HG02763 (cell line): ENCODE measurements at regions not wholly inside any gene's neighbourhood (a gene's known extent, or its start where the extent isn't known, plus 50 kb on each side); places are given as distances from the start of the nearest gene placed in this dataset.
"Not testable (repeated sequence)": the region's sequence is repeated elsewhere in the genome, so short reads cannot be mapped to it uniquely, and the experiment has no call there.

Experiments
- ATAC-seq: cut with Tn5 transposase; IDR thresholded peaks from one replicate; pipeline ENCODE4 v1.9.1; 2021; ENCODE audit warnings: mild to moderate bottlenecking, moderate library complexity; ENCODE audit not compliant: unreplicated experiment

DNA sequence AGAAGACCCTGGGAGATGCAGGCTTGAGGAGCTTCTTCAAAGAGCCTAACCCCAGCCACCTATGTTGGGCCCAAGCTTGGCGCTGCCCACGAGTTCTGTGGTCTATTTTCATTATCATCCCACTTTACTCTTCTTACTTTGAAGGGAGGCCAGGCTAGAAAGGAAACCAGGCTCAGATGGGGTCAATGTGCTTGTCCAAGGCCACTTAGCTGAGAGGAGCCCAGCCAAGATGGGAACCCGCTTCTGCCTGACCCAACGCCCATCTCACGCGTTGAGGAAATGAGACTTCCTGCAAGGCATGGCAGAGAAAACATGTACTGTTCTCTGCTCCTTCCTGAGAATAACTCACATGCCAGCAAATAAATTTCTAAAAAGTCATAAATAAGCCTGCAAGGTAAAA lies 486.3 kb upstream of the PROK2 start:
- ATAC-seq: no peak

DNA sequence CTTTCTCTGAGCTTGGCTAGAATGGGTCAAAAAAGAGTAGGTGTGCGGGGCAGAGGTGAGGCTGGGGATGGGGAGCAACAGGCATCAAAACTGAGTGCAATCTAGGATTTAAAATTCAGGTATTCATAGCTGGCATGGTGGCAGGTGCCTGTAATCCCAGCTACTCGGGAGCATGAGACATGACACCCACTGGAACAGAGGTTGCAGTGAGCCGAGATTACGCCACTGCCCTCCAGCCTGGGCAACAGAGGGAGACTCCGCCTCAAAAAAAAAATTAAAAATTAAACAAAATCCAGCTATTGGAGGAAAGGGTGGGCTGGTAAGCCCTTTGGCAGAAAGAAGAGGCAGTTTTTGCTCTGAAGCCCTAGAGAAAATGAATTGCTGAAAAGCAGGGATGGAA lies 485.8 kb upstream of the PROK2 start:
- ATAC-seq: no peak

DNA sequence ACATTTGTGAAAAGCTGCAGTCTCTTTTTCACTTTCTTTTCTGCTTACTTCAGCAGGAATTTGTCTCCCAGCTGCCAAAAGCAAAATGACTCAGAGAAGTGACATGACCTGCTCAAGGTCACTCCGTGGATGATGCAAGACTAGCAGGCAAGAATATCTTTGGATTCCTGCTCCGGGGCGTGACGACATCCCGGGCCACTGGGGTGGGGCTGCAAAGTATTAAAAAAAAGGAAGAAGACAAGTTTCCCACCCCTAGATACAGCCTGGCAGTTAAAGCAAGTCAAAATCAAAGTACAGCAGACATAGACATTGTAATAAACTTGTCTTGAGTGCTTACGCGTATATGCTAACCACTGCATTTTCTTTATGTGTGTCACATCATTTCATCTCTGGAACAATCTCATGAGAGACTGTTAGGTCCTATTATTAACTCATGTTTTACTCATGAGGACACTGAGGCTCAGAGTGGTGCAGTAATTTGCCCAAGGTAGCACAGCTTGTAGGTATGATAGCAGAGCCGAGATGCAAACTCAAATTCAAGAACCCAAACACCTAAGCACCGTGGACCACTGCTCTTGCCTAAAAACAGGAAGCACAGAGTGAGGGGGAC lies 485.2 kb upstream of the PROK2 start:
- ATAC-seq: no peak

DNA sequence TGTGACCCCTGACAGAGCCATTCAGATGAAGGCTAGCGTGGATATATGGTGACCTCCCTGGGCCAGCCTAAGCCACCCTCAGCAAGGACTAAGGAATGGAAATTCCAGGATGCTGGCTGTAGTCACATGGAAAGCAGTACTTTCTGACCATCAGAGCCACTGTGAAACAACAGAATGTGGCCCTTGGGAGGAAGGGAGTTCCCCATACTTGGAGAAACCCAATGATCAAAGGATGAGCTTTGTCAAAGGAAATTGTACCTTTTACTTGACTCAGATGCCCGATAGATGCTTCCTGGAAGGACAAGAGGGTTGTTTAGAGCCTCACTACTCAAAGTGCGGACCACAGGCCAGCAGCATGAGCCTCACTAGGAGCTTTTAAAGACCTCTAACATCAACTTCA lies 484.5 kb upstream of the PROK2 start:
- no peak for ATAC-seq

DNA sequence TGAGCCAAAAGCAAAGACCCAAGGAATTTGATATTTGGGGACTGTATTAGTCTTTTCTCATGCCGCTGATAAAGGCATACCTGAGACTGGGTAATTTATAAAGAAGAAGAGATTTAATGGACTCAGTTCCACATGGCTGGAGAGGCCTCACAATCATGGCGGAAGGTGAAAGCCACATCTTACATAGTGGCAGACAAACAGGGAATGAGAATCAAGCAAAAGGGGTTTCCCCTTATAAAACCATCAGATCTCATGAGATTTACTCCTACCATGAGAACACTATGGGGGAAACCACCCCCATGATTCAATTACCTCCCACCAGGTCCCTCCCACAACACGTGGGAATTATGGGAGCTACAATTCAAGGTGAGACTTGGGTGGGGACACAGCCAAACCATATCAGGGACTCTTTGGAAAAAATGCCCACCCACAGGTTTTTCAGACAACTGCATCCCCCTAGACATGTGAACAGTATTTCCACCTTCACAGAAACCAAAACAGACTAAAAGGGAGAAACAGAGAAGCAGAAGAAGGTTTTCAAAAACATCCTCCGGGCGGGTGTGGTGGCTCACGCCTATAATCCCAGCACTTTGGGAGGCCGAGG lies 482.1 kb upstream of the PROK2 start:
- ATAC-seq: not testable (repeated sequence)

DNA sequence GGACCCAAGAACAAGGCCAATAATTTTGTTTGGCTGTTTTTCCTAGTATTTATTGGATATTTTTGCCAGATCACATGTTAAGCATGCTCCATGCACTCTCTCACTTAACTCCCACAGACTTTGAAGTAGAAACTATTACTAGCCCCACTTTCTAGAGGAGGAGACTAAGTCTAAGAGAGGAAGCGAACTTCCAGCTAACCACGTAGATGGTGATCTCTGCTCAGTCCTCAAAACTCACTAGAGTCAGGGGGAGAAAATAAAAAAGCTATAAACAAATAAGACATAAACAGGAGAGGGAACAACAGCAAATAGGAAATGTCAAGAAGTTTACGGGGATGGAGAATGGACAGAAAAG lies 481.0 kb upstream of the PROK2 start:
- no peak for ATAC-seq

DNA sequence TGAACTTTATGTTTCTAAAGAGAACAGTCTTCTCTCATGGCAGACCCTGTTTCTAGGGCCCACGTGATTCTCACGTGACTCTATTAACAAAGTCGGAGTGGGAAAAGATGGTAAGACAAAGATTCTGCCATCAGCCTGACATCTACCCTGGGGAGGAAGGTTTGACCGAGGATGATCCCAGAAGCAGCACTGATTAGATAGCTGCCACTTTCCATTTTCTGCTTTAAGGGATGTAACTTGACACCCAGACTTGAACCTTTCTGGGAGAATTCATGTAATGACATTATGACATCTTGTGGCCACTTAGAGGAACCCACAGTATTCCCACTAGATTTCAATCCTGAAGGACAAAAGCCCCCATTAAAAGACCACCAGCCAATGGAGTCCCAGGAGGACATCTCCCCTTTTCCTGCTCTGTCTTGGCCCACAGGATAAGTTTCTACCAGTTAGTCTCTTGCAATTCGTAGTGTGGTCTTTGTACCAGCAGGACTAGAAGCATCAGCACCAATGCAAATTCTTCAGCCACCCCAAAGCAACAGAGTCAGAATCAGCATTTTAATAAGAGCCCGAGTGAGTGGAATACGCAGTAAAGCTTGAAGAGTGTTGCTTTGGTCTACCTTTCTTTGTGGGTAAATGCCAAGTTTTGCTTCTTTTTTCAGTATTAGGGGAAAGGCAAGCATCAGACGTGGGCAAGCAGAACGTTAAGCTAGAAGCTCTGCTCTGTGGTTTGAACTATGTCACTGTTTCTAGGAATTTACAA lies 480.5 kb upstream of the PROK2 start:
- no peak for ATAC-seq

DNA sequence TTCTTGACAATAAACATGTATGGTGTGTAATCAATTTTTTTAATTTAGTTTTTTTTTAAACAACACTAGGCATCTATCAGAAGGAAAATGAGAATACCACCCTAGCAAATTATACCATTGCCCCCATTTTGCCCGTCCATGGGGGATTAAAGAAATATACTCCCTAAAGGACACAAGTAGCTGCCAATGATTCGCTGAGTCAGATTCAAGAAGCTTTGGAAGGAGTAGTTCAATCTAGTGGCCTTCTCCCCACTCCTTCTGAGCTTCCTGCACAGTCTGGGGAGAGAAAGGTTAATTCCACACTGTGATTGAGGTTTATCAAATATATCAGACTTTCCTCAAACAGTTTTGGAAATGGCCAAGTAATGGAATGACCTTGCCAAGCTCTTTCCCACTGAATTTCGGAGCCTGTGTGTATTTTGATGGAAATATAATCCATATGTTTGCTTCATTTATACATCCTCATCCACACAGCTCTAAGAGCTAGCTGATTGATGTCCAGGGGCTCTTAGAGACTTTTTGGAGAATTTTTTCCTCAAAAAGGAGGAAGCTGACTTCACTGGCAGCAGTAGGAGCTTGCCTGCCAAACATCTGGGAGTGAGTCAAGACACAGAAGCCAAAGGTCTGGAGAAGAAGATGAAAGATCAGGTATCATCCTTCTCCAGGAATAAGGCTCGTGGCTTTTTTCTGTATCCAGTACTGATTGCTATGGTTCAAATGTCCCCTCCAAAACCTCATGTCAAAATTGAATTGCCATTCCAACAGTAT lies 478.5 kb upstream of the PROK2 start:
- ATAC-seq: no peak

DNA sequence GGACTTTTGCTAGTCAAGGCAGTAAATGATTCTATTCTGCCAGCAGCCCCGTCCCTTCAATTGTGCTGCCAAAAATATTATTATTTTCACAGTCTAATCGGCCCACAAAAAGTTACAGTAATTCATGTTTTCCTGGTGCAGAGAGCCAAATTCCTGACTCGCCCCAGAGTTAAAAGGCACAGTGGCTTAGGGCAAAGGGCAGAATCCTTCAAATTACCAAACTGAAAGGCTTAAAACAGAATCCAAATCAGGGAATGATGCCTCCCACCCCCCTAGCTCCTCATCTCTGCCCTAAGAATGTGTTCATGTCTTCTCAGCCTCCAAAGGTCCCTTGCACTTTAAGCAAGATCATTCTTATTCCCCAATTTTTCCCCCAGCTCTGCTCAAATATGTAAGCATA lies 477.8 kb upstream of the PROK2 start:
- ATAC-seq: no peak

DNA sequence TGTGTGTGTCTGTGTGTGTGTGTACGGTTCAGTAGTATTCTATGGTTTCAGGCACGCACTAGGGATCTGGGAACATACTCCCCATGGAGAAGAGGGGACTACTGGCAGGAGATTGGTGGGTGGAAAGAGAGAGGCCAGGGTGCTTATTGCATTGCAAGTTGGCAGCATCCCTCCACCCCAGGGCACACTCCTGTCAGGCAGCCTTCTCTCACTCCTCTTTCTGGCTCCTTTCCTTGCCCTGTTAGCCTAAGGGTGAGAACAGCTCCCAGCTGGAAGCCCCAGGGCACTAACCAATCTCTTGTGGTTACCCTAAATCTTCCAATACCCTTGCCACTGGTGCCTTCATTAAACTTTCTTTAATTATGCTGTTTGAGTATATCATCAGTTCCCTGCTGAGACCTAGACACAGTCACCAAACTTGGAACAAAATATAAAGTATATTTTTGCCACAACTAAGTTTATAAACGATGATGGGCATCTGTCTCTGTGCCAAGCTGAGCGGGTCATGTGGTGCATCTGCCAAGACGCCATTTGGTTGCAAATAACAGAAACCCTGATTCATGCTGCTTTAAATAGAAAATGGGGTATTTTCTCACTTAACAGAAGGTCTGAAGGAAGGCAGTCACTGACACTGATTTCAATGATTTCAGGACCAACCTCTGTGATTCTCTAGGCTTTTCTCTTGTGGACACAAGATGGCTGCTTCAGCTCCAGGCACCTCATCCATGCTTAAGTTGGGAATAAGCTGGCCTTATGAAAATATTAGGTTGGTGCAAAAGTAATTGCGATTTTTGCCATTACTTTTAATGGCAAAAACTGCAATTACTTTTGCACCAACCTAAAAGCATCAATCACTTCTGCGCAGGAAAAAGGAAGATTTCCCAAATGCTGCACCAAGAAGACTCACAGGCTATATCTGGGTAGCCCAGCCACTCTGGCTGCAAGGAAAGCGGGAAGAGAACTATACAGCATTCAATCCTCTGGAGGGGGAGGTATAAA lies 476.9 kb upstream of the PROK2 start:
- ATAC-seq: no peak

DNA sequence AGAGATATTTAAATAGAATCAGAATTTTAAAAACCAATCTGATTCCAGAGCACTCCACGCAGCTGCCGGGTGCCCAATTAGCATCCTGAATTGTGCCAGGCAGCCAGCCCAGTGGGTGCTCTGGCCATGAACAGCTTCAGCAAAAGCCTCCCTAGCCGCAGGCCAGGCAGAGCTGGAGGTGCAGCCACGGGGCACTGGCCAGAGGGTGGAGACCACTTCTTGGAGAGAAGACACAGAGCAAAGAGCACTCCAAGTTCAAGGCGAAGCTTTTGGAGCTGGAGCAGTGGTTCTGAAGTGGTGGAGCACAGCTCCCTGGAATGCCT lies 475.6 kb upstream of the PROK2 start:
- no peak for ATAC-seq

DNA sequence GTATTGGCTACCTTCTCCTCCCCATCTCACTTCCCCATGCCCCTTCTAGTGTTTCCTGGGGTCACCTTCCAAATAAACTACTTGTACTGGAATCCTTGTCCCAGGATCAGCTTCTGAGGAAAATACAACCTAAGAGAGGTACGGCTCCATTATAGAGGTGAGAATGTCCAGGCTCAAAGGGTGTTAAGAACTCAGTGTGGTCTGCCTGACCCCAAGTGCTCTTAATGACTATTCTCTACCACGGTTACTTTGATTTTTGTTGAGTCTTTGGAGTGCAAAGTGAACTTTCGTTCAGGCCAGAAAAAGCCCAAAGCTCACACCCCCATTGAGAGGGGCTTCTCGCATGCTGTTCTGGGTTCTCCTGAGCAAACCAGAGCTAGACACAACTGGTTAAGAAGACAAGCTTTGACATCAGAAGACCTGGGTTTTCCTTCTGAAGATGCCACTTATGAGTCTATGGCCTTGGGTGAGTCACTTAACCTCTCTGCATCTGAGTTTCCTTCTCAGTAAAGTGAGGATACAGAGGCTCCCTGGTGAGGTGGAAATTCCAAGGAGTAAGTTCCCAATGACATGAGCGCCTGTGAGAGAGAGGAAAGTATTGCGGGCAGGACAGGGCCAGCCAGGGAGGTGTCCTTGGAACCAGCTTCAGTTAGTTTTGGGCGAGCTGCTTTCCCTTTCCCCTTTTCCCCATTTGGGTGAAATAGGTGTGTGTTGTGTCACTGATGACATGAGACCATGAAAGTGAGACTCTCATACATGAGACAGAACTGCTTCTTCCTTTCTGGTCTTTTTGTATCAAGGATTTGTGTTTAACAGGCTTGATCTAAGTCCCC lies 475.0 kb upstream of the PROK2 start:
- no peak for ATAC-seq

DNA sequence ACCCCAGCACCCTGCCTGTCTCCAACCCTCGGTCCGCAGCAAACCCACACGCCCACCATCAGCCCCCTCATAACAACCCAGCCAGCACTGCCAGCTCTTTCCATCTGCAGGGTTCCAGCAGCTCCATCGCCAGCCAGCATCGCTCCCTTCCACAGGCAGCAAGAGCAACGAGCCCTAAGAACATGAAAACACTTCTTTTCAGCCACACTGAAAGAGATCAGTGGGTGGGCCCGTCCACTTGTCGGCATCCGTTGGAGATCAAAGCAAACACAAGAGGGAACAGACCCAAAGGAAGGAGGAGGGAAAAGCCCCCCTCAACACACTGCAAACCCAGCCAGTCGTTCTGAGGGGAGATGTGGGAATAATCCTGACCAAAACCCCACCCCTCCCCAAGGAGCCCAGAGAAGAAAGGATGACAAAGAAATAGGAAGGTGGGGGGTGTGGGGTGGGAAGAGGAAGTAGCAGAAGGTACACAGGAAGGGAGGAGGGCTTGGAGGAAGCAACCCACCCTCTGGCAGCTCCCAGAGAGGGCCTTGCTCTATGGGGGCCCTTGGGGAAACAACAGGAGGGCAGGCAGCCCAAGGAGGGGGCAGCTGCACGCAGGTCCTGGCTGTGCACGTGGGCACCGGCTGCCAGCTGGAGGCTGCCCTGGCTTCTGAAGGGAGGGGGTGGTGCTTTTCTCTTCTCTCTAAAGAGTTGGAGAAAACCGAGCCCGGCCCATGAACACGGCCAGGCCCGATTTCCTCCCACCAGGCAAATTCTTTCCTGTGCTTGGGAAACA lies 473.6 kb upstream of the PROK2 start:
- no peak for ATAC-seq

DNA sequence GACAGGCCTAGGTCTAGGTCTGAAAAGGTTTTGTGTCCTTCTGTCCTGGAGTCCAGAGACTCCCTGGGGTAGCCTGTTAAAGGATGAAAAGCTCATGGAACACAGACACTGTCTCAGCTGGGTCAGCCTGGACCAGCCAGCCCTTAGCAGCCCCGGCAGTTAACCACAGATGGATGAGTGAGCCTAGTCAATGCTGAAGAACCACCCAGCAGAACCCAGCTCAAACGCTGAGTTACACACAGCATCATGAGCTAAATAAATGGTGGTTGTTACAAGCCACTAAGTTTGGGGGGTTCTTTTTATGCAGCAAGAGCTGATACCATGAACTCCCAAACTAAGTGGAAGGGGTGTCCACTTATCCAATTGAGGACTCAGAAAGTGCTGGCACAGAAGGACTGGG lies 472.8 kb upstream of the PROK2 start:
- ATAC-seq: no peak

DNA sequence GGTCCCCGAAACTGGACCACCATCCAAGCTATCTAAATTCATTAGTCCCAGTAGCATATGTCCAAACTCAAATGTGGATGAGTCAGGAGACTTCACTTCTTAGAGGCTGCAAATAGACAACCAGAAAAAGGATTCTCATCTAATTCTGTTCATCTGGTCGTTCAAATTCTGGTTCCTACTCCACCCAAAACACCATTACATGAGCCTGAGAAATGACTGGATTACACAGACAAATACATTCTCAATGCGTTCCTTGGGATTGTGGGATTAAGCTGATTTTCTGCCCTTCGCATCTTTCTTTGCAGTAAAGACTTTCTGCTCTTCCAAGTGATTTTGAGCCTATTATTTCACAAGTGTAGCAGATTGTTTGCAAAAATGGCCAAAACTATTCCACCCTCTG lies 472.3 kb upstream of the PROK2 start:
- no peak for ATAC-seq

DNA sequence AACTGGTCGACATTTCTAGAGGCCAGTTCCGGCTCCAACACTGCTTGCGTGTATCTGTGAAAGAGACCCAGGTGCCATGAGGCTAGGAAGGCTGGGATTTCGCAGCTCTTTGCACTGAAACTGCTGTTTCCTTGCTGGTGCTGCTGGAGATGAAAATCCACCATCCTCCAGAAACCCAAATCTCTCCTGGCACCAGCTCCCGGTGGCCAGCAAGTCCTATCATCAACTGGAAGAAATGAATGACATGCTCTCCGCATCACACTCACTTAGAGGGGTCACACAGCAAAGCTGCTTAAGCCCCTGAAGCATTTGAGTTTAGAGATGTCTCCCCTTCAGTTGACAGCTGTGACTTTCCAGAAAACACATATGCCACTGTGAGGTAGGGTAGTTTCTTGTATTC lies 471.8 kb upstream of the PROK2 start:
- ATAC-seq: no peak

DNA sequence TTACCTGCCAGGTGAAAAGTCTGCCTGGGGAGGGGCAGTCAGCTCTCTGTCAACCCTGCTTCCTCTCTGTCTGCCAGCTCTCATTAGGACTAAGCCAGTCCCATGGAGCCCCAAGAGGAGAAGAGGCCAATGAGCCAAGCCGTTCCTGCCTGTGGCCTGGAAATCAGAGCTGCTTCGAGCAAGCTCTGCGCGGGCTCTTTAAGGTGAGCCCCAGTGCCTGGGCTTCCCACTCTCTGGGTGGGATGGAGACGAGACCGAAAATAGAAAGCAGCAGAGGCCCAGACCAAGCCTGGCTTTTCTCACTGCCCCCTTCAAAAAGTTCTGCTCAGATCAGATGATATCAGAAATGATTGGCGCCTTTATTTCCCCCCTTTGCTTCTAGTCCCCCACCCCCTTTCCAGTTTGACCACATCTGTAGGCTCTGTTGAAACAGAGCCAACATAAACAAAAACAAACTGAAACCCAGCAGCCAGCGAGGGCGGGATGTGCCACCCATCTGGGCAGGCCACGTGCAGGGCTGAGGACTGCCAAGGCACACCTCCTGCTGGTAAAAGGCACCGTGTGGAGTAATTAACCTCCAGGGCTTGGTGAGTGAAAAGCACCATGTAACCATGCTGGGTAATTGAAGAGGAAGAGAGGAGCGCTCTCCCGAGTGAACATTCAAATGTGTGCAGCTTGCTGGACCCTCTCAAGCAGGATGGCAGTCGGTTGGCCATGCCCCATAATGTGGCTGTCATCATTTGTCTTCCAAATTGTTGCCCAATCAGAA lies 471.0 kb upstream of the PROK2 start:
- ATAC-seq: peak; percentile 51

DNA sequence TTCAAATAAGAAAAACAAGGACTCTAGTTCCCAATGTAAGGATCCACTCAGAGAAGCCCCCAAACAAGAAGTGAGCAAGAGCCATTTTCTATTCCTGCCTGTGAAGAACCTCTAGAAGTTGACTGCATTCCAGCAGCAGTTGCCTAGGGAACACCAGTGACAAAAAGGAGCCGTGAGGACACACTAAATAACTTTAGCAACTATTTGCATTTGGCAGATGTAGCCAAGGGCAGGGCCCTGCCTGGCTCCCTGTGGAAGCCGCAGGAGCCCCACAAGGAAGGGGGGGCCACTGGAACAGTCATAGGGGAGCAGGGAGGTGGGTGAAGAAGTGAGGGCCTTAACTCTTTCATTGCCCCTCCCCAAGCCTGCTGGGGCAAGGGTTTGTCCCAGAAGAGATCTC lies 470.2 kb upstream of the PROK2 start:
- ATAC-seq: no peak
